GM19035 (cell line): ENCODE measurements at regions not wholly inside any gene's neighbourhood (a gene's known extent, or its start where the extent isn't known, plus 50 kb on each side); places are given as distances from the start of the nearest gene placed in this dataset.
"Not testable (repeated sequence)": the region's sequence is repeated elsewhere in the genome, so short reads cannot be mapped to it uniquely, and the experiment has no call there.

Source experiments
- ATAC-seq: cut with Tn5 transposase; IDR thresholded peaks from one replicate; pipeline ENCODE4 v1.9.1; 2021; ENCODE audit not compliant: unreplicated experiment

GRCh38 chr5:36521838-36522745, 84.3 kb upstream of the SLC1A3 start:
- ATAC-seq, result no peak

- ATAC-seq, result no peak
These were observed 83.7 kb upstream of the SLC1A3 start for GRCh38 chr5:36522746-36523065.

GRCh38 chr5:36523450-36523849, 83.0 kb upstream of the SLC1A3 start:
- no peak for ATAC-seq

- no peak for ATAC-seq
These were observed 82.5 kb upstream of the SLC1A3 start for GRCh38 chr5:36523926-36524325.

GRCh38 chr5:36526537-36526936, 79.9 kb upstream of the SLC1A3 start:
- no peak for ATAC-seq

- no peak for ATAC-seq
These were observed 77.8 kb upstream of the SLC1A3 start for GRCh38 chr5:36528588-36528987.

- no peak for ATAC-seq
These were observed 77.3 kb upstream of the SLC1A3 start for GRCh38 chr5:36529142-36529541.

- ATAC-seq, result no peak
These were observed 76.2 kb upstream of the SLC1A3 start for GRCh38 chr5:36530215-36530614.

GRCh38 chr5:36531401-36531800, 75.0 kb upstream of the SLC1A3 start:
- ATAC-seq, result no peak

- ATAC-seq, result no peak
These were observed 71.0 kb upstream of the SLC1A3 start for GRCh38 chr5:36535378-36535777.

GRCh38 chr5:36535859-36536615, 70.4 kb upstream of the SLC1A3 start:
- no peak for ATAC-seq

- ATAC-seq, result no peak
These were observed 69.8 kb upstream of the SLC1A3 start for GRCh38 chr5:36536616-36537005.

GRCh38 chr5:36537724-36538123, 68.7 kb upstream of the SLC1A3 start:
- ATAC-seq, result no peak

- no peak for ATAC-seq
These were observed 53.6 kb upstream of the SLC1A3 start for GRCh38 chr5:36552651-36553393.

GRCh38 chr5:36555035-36555434, 51.4 kb upstream of the SLC1A3 start:
- ATAC-seq, result not testable (repeated sequence)
